Gastrocnemius medialis (tissue), 4 donors: ENCODE measurements at regions not wholly inside any gene's neighbourhood (a gene's known extent, or its start where the extent isn't known, plus 50 kb on each side); places are given as distances from the start of the nearest gene placed in this dataset.

Experiments used
- ATAC-seq, 2 donors: fragments of 150-250 bp; one replicate each; pipeline ENCODE4 v1.9.1; 2016
- DNase-seq, 2 donors: peaks; one replicate each; pipeline ENCODE4 v3.0.0-alpha.2; 2019
- H3K27ac ChIP-seq, 4 donors: fragments of 200-600 bp; sonication (generic); 1 replicate in 1 of 4; 2 replicates in 3 of 4; pipeline ENCODE4 v1.5.1; 2016 to 2018; ENCODE audit warnings: mild to moderate bottlenecking in 2 of 4, moderate library complexity in 1 of 4
- H3K27me3 ChIP-seq, 3 donors: fragments of 200-600 bp; sonication (generic) in 2 of 3; 1 replicate in 1 of 3; 2 replicates in 2 of 3; pipeline versions ENCODE4 v1.5.1 to v1.6.0; 2016 to 2019; ENCODE audit warnings: mild to moderate bottlenecking in 1 of 3, moderate library complexity in 1 of 3
- H3K36me3 ChIP-seq, 2 donors: fragments of 200-600 bp; sonication (generic) in 1 of 2; one replicate each; pipeline ENCODE4 v1.5.1; 2017 to 2018
- H3K4me1 ChIP-seq, 2 donors: fragments of 200-600 bp; sonication (generic) in 1 of 2; one replicate each; pipeline ENCODE4 v1.5.1; 2016 to 2017; ENCODE audit warnings: mild to moderate bottlenecking in 2 of 2
- H3K4me3 ChIP-seq, 4 donors: fragments of 200-600 bp; sonication (generic) in 3 of 4; 1 replicate in 1 of 4; 2 replicates in 3 of 4; pipeline ENCODE4 v1.5.1; 2016 to 2019; ENCODE audit warnings: mild to moderate bottlenecking in 2 of 4
- H3K9me3 ChIP-seq, 3 donors: fragments of 200-600 bp; sonication (generic) in 2 of 3; 1 replicate in 1 of 3; 2 replicates in 2 of 3; pipeline ENCODE4 v1.5.1; 2016 to 2019
- POLR2A ChIP-seq, 2 donors: fragments of 450-650 bp; IDR thresholded peaks; one replicate each; pipeline ENCODE4 v1.6.1; 2017; ENCODE audit warnings: antibody characterized with exemption in 2 of 2, mild to moderate bottlenecking in 2 of 2, moderate library complexity in 2 of 2
- in situ Hi-C, 4 donors: fragments of 200-750 bp; cut with MboI; loops; one replicate each; pipeline versions ENCODE4 v1.15.0 to v1.8.0; 2017; ENCODE audit warnings: low sequenced_read_pairs in 4 of 4
- intact Hi-C: fragments of 100-400 bp; cut with DNase I; formaldehyde crosslinking; loops from one replicate; pipeline ENCODE4 v1.15.1; 2023; ENCODE audit warnings: low total_unique reads
- TF ChIP-seq, protein P1 (sequence below), 5 experiments: fragments of 450-650 bp in 3 of 5; fragments of 200-600 bp in 2 of 5; sonication (generic) in 2 of 5; IDR thresholded peaks in 4 of 5; conservative IDR thresholded peaks in 1 of 5; 1 replicate in 4 of 5; 2 replicates in 1 of 5; pipeline ENCODE4 v1.5.1; 2016 to 2019; ENCODE audit warnings: antibody characterized with exemption in 5 of 5, mild to moderate bottlenecking in 3 of 5, moderate library complexity in 3 of 5

DNA sequence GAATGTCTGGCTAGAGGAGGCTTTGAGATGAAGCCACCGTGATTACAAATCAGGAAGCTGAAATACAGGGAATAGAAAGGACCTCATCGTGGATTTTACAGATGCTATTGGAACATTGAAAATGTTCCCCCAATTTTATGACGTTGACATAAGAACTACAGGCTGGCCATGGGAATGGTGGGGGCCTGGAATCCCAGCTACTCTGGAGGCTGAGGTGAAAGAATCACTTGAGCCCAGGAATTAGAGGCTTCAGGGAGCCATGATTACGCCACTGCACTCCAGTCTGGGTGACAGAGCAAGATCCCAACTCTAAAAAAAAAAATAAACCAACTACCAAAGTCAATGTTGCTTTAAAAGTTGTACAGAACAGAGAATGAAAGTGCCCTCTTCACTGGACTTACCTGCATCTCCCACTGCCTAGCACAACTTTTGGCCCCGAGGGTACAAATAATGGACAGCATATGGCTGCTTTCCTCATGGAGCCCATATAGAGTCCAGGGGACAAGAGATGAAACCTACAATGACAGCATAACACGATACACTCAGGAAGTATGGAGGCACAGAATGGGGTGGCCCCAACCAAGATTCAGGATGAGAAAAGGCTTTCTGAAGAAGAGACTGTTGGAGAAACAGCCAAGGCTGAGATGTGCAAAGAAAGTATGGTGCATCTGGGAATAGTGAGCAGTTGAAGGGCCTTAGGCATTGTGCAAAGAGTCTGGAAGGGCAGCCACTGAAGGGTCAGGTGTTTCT lies 254.8 kb downstream of the MYCN start:
- TF ChIP-seq POLR2A (IDR thresholded peaks at IDR 0.05) = no peak
- TF ChIP-seq, protein P1, sequence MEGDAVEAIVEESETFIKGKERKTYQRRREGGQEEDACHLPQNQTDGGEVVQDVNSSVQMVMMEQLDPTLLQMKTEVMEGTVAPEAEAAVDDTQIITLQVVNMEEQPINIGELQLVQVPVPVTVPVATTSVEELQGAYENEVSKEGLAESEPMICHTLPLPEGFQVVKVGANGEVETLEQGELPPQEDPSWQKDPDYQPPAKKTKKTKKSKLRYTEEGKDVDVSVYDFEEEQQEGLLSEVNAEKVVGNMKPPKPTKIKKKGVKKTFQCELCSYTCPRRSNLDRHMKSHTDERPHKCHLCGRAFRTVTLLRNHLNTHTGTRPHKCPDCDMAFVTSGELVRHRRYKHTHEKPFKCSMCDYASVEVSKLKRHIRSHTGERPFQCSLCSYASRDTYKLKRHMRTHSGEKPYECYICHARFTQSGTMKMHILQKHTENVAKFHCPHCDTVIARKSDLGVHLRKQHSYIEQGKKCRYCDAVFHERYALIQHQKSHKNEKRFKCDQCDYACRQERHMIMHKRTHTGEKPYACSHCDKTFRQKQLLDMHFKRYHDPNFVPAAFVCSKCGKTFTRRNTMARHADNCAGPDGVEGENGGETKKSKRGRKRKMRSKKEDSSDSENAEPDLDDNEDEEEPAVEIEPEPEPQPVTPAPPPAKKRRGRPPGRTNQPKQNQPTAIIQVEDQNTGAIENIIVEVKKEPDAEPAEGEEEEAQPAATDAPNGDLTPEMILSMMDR (IDR thresholded peaks at IDR 0.05 in 4 of 5, conservative IDR thresholded peaks at IDR 0.05 in 1 of 5) = no peak
- Histone ChIP-seq H3K27me3 (no peaks in the 10 kb centered on the region), H3K4me3 (no peak overlapping the region), H3K27ac (no peak overlapping the region), H3K4me1 (no peaks in the 10 kb centered on the region), H3K36me3 (no peaks in the 10 kb centered on the region), H3K9me3 (no peaks in the 10 kb centered on the region)
- intact Hi-C loops (no loop called here), in situ Hi-C loops (no loop called here)
- ATAC-seq (no peak), DNase-seq (no peak)

DNA sequence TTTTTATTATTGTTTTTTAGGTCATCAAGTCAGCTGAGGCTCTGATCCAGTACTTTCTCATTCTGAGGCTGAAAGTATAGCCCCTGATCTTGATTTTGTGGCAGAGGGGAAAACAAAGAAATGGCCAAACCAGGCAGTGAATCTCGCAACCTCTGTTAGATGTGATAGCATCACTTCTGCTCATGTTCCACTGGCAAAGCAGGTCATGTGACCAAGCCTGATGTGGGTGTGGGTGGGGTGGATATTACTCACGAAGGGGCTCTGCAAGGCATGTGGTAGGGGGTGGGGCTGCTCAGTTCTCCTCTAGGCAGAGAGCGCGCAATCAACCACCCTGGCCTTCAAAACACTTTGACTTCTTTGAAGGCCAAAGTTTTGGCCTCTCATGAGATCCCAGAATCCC lies 254.2 kb downstream of the MYCN start:
- no peaks in the 10 kb centered on the region for H3K9me3 ChIP-seq
- H3K4me1 ChIP-seq = no peaks in the 10 kb centered on the region
- no peak overlapping the region for H3K4me3 ChIP-seq
- ATAC-seq (no peak), DNase-seq (no peak)
- H3K27ac ChIP-seq = no peak overlapping the region
- in situ Hi-C loops (no loop called here), intact Hi-C loops (no loop called here)
- H3K36me3 ChIP-seq = no peaks in the 10 kb centered on the region
- H3K27me3 ChIP-seq = no peaks in the 10 kb centered on the region
- TF ChIP-seq POLR2A (IDR thresholded peaks at IDR 0.05) = no peak
- TF ChIP-seq, protein P1 (IDR thresholded peaks at IDR 0.05 in 4 of 5, conservative IDR thresholded peaks at IDR 0.05 in 1 of 5) = no peak

DNA sequence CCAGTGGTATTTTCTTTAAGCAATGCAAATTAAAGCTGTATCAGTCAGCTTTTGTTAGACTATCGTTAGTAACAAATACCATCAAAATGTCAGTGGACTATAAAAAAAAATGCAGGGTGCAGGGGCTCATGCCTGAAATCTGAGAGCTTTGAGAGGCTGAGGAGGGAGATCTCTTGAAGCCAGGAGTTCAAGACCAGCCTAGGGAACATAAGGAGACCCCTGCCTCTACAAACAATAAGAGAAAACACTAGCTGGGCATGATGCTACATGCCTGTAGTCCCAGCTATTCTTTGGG lies 253.7 kb downstream of the MYCN start:
- DNase-seq (no peak), ATAC-seq (no peak)
- Histone ChIP-seq H3K4me1 (no peaks in the 10 kb centered on the region), H3K4me3 (no peak overlapping the region), H3K27ac (no peak overlapping the region), H3K27me3 (no peaks in the 10 kb centered on the region), H3K9me3 (no peaks in the 10 kb centered on the region), H3K36me3 (no peaks in the 10 kb centered on the region)
- in situ Hi-C loops (no loop called here), intact Hi-C loops (no loop called here)
- TF ChIP-seq POLR2A (IDR thresholded peaks at IDR 0.05) = no peak
- TF ChIP-seq, protein P1 (IDR thresholded peaks at IDR 0.05 in 4 of 5, conservative IDR thresholded peaks at IDR 0.05 in 1 of 5) = no peak

DNA sequence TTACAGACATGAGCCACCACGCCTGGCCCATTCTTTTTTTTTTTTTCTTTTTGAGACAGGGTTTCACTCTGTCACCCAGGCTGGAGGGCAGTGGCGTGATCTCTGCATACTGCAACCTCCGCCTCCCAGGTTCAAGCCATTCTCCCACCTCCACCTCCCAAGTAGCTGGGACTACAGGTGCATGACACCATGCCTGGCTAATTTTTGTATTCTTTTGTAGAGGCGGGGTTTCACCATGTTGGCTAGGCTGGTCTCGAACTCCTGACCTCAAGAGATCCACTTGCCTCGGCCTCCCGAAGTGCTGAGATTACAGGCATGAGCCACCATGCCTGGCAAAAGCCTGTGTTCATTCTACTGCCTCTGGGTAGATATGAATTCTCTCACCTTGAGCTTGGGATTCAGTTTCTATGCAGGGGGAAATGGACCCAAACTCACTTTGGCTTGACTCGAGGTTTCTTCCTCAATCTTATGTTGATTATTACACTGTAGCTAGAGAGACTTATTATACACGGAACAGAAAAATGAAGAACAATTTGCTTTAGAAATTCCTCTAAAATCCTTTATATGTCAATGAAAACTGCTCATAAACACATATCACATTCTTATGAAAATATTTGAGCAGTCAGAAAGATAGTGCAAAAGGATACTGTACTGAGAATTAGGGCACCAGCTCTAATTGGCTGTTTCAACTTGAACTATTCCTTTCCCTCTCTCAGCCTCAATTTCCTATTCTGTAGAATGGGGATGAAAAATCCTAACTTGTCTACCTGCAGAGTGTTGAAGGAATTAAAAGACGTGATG lies 252.3 kb downstream of the MYCN start:
- intact Hi-C loops = no loop called here
- H3K36me3 ChIP-seq = no peaks in the 10 kb centered on the region
- H3K9me3 ChIP-seq = no peaks in the 10 kb centered on the region
- ATAC-seq (no peak), DNase-seq (no peak)
- no peaks in the 10 kb centered on the region for H3K4me1 ChIP-seq
- H3K4me3 ChIP-seq = no peak overlapping the region
- no peaks in the 10 kb centered on the region for H3K27me3 ChIP-seq
- H3K27ac ChIP-seq = no peak overlapping the region
- no peak for TF ChIP-seq POLR2A (IDR thresholded peaks at IDR 0.05)
- TF ChIP-seq, protein P1 (IDR thresholded peaks at IDR 0.05 in 4 of 5, conservative IDR thresholded peaks at IDR 0.05 in 1 of 5) = no peak
- in situ Hi-C loops = no loop called here
